ENCODE measurements at regions not wholly inside any gene's neighbourhood (a gene's known extent, or its start where the extent isn't known, plus 50 kb on each side); places are given as distances from the start of the nearest gene placed in this dataset.
"Not testable (repeated sequence)": the region's sequence is repeated elsewhere in the genome, so short reads cannot be mapped to it uniquely, and the experiment has no call there.

DNA sequence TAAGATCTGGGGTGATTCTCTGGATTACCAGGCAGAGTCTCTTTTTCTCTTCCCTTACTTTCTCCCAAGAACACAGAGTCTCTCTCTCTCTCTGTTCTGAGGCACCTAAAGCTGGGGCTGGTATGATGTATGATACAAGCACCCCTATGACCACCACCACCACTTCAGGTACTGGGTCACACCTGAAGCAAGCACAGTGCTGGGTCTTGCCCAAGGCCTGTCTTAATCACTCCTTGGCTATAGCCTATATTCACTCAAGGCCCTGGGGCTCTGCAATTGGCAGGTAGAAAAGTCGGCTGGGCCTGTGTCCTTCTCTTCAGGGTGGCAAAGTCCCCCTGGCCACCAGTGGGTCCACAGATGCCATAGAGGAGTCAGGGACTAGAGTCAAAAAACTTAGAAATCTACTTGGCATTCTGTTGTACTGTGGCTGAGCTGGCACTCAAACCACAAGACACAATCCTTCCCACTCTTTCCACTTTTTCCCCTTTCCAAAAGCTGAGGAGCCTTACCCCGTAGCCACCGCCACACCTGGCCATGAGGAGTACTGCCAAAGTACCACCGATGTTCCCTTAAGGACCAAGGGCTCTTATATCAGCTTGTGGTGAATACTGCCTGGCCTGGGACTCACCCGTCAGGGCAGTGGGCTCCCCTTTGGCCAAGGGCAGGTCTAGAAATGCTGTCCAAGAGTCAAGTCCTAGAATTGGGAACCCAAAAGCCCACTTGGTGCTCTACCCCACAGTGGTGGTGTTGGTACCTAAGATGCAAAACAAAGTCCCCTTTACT, 159.2 kb downstream of the POTEM start:
- DNase-seq (ENCODE audit: low spot score): not testable (repeated sequence)

DNA sequence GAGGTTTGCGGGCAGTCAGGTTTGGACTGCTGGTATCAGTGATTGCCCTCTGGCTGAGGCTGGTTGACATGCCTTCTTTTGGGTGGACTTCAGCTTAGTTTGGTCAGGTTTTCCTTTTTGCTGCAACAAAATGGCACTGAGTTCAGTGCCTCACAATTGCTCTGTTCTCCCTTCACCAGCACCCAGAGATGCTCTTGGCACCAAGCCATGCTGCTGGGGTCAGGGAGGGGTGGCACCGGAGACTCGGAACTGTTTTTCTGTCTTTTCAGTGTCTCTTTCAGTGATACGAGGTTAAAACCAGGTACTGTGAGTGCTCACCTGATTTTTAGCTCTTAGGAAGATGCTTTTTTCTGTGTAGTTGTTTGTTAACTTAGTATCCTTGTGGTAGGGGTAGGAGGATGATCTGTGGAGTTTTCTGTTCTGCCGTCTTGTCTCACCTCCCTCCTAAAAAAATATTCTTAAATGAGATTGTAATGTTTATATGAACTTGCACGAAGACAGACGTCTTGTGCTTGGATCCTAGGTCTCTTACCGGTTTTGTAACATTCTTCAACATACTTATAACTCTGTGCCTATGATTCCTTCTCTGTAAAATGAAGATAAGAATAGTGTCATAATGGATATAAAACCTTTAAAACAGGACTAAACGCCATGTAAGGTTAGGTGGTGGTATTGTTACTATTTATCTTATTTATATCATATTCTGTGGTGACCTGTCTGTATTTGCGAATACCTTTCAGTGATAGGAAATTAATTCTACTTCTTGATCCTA, 160.6 kb downstream of the POTEM start:
- DNase-seq (ENCODE audit: low spot score): not testable (repeated sequence)

DNA sequence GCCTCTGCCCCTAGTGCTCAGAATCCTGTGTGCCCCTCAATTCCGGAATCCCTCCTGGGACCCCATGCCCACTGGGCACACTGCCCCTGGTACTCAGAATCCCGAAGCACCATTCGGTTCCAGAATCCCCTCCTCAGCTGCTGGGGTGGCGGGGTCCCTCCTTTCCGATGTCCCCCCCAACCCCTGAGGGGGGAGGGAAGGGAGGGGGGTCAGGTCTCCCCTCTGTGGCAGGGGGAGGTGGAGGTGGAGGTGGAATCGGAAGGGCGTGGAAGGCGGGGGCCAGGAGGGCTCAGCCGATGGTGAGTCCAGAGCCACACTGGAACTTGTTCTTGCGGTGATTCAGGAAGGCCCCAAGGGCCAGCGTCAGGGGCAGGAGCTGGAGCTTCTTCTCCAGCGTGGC, 164.3 kb downstream of the POTEM start:
- DNase-seq (ENCODE audit: low spot score): not testable (repeated sequence)

DNA sequence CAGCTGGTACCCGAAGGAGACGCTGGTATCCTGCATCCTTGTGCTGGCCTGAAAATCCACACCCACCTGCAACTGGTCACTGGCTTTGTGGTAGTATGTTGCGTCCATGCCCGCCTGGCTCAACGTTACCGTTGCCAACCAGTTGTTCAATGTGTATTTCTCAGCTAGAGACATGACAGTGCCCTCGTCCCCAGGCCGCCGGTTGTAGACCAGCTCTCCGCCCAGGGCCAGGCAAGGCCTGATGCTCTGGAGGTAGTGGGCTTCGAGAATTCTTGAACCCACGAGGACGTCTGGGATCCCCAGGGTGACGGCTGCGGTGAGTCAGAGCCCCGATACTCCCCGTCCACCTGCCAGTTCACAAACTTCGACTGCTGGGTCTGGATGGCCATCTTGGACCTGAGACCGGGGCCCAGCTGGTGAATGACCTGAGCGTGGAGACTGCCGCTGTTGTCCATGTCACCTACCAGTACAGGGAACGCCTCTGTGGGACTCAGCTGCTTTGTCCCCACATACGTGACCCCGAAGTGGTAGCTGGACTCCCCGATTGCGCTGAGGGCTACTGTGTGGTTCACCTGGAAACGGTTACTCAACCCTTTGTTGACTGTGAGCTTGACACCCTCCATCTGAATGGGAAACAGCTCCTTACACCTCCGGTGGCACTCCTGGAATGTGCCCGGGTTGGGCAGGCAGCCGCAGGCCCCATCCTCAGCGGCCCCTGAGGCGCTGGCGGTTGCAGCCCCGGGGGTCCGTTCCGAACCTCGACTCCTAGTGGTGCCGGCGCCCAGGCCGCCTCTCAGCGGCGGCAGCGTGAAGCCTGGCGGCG, 165.0 kb downstream of the POTEM start:
- not testable (repeated sequence) for DNase-seq (ENCODE audit: low spot score)

DNA sequence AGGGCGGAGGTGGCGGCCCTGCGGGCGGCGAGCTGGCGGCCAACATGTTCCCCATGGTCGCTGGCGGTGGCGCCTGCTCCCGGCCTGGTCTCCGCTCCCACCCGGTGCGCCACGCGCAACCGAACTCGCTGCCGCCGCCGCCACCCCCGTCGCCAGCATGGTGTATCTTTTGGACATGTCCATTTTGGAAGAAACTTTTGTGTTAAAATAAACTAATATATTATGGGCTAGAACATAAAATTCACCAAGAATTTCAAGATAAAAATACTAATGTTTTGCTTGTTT, 165.5 kb downstream of the POTEM start:
- DNase-seq (ENCODE audit: low spot score): not testable (repeated sequence)

DNA sequence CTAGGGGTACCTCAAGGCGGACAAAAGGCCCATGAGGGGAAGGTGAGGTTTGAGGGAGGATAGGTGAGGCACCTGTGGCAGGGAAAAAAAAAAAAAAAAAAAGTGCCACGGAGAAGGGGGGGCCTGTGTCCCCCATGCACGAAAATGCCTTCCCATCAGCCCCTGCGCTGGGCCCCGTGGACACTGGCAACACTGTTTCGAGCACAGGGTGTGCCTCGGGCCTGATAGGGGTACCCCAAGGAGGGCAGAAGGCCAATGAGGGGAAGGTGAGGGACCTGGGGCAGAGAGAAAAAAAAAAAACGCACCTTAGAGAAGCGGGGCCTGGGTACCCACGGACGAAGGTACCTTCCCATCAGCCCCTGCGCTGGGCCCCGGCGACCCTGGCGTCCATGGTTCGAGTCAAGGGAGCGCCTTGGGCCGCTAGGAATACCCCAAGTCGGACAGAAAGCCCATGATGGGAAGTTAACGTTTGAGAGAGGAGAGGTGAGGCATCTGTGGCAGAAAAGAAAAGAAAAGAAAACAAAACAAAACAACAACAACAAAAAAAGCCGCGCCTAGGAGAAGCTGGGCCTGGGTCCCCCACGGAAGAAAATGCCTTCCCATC, 190.0 kb downstream of the POTEM start:
- DNase-seq (ENCODE audit: low spot score): not testable (repeated sequence)

DNA sequence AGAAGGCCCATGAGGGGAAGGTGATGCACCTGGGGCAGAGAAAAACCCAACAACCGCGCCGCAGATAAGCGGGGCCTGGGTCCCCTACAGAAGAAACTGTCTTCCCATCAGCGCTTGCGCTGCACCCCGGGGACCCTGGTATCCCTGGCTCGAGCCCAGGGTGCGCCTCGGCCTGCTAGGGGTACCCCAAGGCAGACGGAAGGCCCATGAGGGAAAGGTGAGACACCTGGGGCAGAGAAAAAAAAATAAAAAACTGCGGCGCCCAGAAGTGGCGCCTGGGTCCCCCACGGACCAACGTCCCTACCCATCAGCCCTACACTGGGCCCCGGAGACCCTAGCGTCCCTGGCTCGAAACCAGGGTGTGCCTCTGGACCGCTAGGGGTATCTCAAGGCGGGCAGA, 190.8 kb downstream of the POTEM start:
- DNase-seq (ENCODE audit: low spot score): not testable (repeated sequence)

DNA sequence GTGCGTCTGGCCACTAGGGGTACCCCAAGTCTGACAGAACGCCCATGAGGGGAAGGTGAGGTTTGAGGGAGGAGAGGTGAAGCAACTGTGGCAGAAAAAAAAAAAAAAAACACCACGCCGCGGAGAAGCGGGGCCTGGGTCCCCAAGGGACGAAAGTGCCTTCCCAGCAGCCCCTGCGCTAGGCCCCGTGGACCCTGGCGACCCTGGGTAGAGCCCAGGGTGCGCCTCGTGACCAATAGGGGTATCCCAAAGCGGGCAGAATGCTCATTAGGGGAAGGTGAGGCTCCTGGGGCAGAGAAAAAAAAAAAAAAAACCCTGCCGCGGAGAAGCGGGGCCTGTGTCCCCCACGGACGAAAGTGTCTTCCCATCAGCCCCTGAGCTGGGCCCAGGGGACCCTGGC, 191.4 kb downstream of the POTEM start:
- DNase-seq (ENCODE audit: low spot score): not testable (repeated sequence)

DNA sequence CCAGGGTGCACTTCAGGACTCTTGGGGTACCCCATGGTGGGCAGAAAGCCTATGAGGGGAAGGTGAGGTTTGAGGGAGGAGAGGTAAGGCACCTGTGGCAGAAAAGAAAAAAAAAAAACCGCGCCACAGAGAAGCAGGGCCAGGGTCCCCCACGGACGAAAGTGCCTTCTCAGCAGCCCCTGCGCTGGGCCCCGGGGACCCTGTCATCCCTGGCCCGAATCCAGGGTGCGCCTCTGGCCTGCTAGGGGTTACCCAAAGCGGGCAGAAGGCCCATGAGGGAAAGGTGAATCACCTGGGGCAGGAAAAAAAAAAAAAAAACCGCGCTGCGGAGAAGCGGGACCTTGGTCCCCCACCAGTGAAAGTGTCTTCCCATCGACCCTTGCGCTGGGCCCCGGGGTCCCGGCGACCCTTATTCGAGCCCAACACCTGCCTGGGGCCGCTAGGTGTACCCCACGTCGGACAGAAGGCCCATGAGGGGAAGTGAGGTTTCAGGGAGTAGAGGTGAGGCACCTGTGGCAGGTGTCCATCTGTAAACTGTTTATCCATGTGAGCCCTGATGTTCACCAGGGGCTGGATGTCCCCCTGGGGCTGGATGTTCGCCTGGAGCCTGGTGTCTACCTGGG, 191.9 kb downstream of the POTEM start:
- DNase-seq (ENCODE audit: low spot score): not testable (repeated sequence)

DNA sequence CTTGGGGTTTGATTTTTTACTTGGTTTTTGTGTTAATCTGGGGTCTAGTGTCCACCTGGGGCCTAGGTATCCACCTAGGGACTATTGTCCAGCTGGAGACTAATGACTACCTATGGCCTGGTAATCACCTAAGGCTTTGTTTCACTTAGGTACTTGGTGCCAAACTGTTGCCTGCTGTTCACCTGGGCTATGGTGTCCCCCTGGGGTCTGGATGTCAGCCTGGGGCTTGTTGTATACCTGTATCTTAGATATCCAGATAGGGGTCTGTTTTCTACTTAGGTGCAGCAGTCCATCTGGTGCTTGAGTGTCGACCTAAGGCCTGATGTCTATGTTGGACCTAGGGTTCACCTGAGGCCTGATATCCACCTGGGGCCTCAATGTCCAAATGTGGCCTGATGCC, 193.1 kb downstream of the POTEM start:
- not testable (repeated sequence) for DNase-seq (ENCODE audit: low spot score)

DNA sequence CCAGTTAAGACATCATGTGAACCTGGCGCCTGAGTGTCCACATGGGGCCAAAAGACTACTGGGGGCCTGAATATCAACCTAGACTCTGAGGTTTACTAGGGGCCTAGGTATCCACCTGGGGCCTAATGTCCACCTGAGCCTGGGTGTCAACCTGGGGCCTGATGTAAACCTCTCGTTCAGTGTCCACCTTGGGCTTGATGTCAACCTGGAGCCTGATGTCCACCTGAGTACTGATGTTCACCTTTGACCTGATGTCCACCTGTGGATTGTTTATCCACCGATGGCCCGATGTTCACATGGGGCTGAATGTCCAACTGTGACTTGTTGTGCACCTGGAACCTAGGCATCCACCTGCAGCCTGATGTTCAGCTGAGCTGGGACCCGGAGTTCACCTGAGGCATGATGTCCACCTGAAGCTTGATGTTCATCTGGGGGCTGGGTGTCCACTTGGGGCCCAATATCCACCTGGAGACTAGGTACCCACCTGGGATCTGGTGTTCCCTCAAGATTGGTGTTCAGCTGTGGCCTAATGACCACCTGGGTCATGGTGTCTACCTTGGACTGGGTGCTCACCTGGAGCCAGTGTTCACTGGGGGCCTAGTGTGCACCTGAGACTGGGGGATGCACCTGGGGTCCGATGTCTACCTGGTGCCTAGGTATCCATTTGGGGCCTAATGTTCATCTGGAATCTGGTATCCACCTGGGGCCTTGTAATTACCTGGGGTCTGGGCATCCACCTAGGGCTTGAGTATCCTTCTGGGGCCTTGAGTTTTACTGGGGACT, 194.2 kb downstream of the POTEM start:
- DNase-seq (ENCODE audit: low spot score): peak; percentile 2

DNA sequence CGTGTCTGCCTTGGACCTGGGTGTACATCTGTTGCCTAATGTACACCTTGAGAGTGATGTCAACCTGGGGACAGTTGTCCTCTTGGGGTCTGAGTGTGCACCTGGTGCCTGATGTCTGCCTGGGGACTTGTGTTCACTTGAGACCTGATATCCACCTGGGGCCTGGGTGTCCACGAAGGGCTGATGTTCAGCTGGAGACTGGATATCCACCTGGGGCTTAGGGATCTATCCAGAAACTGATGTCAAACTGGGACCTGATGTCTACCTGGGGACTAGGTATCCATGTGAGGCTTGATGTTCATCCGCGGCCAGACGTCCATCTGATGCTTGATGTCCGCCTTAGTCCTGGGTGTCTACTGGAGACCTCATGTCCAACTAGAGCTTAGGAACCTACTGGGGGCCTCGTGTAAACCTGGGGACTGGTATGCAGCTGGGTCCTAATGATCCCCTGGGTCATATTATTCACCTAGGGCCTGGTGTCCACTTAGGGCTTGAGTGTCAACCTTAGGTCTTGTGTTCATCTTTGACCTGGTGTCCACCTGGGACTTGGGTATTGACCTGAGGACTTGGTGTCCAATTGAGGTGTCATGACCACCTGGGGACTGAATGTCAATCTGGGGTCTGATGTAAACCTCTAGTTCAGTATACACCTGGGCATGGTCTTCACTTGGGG, 194.9 kb downstream of the POTEM start:
- DNase-seq (ENCODE audit: low spot score): not testable (repeated sequence)

DNA sequence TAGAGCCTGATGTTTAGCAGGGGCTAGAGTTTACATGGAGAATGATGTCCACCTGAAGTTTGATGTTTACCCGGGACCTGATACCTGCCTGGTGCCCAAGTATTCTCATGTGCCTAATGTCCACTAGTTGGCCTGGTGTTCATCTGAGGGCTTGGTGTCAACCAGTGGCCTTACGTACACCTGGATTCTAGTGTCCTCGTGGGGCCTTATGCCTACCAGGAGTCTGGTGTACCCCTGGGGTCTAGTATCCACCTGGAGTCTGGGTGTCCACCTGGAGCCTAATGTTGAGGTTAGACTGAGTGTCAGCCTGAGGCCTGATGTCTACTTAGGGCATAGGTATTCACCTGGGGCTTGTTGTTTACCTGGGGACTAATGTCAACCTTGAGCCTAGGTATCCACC, 195.7 kb downstream of the POTEM start:
- DNase-seq (ENCODE audit: low spot score): not testable (repeated sequence)

DNA sequence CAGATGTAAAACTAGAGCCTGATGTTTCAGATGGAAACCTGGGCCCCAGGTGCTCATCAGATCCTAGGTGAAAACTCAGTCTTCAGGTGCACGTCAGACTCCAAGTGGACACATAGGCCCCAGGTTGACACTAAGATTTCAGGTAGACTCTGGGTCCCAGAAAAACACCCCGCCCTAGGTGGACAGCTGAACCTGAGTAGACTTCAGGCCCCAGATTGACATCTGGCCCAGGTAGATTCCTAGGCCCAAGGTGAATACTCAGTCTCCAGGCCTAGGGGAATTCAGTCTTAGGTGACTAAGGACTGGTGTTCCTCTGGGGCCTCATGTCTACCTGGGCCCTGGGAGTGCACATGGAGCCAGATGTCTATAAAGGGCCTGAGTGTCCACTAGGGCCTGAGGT, 196.7 kb downstream of the POTEM start:
- not testable (repeated sequence) for DNase-seq (ENCODE audit: low spot score)

DNA sequence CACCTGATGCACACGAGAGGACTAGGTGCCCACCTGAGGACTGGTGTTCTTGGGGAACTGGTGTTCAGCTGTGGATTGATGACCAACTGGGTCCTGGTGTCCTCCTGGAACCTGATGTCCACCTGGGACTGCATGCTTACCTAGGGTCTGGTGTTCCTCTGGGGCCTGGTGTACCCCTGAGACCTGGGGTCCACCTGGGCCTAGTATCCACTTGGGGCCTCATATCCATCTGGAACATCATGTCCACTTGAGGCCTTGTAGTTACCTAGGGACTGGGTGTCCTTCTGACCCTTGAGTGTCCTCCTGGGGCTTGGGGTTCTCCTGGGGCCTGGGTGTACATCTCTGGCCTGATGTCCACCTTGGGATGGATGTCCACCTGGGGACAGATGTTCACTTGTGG, 197.2 kb downstream of the POTEM start:
- not testable (repeated sequence) for DNase-seq (ENCODE audit: low spot score)

DNA sequence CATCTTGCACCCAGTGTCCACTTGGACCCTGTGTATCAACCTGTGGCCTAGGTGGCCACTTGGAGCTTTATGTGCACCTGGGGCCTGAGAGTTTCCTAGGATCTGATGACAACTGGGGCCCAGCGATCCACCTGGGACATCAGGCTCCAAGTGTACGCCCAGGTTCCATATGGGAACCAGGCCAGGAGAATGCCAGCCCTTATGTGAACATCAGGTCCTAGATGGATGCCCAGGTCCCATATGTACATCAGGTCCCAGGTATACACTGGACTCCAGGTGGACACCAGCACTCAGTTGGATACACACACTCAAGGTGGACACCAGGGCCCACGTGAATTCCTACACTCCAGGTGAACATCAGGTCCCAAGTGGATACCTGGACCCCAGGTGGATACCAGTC, 198.8 kb downstream of the POTEM start:
- DNase-seq (ENCODE audit: low spot score): not testable (repeated sequence)

DNA sequence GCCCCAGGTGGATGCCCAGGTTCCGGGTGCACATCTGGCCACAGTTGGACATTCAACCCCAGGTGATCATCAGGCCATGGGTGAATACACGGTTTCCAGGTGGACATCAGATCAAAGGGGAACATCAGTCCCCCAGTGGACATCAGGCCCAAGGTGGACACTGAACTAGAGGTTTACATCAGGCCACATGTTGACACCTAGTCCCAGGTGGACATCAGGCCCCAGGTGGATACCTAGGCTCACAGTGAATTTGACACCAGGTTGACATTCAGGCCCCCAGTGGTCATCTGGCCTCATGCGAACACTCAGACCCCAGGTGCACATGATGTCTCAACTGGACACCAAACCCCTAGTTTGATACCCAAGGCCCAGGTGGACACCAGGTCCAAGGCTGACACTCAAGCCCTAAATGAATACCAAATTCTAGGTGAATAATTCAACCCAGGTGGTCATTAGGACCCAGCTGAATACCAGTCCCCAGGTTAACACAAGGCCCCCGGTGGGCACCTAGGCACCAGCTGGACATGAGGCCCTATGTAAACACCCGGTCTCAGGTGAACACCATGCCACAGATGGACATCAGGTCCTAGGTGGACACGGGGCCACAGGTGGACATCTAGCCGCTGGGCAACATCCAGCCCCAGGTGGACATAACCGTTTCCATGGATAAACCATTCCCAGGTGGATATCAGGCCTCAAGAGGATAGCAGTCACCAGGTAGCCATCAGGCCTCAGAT, 200.4 kb downstream of the POTEM start:
- not testable (repeated sequence) for DNase-seq (ENCODE audit: low spot score)

DNA sequence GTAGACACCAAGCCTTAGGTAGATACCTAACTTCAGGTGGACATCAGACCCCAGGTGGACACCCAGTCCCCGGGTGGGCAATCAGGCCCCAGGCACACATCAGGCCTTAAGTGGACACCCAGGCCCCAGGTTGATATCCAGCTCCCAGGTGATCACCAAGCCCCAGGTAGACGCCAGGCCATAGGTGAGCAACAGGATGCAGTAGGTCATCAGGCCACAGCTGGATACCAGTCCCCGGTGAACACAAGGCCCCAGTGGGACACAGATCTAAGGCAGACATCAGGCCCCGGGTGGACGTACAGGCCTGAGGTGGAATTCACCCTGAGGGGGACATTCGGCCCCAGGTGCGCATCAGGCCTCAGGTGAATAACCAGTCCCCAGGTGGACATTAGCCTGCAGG, 201.0 kb downstream of the POTEM start:
- not testable (repeated sequence) for DNase-seq (ENCODE audit: low spot score)

DNA sequence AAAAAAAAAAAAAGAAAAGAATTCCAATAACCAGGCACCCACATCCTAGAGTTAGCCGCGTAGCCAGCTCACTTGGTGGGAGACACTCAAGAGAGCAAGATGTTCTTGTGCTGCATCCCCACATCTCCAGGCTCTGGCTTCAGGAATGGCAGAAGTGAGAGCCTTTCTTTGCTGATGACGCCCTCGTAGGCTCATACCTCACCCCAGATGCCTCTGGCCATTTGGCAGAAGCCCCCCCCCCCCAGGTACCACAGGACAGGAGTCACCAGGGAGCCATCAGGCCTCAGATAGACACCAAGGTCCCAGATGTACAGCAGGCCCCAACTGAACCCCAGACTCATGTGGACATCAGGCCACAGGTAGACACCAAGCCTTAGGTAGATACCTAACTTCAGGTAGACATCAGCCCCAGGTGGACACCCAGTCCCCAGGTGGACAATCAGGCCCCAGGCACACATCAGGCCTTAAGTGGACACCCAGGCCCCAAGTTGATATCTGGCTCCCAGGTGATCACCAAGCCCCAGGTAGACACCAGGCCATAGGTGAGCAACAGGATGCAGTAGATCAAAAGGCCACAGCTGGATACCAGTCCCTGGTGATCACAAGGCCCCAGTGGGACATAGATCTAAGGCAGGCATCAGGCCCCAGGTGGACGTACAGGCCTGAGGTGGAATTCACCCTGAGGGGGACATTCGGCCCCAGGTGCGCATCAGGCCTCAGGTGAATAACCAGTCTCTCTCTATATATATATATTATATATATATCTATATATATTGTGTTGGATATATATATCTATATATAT, 202.5 kb downstream of the POTEM start:
- DNase-seq (ENCODE audit: low spot score): not testable (repeated sequence)

Measured in pons (tissue), 1 donor.